HUES64 (cell line): ENCODE measurements at regions not wholly inside any gene's neighbourhood (a gene's known extent, or its start where the extent isn't known, plus 50 kb on each side); places are given as distances from the start of the nearest gene placed in this dataset.

Source experiments
- H3K27ac ChIP-seq: 2 replicates; pipeline ENCODE4 v1.7.0; 2013; ENCODE audit warnings: low read depth, low read length, inconsistent platforms
- H3K27me3 ChIP-seq: 2 replicates; pipeline ENCODE4 v1.6.1; 2013; ENCODE audit warnings: mild to moderate bottlenecking, low read length; ENCODE audit not compliant: insufficient read depth
- H3K36me3 ChIP-seq: 2 replicates; pipeline ENCODE4 v1.6.1; 2013; ENCODE audit warnings: mild to moderate bottlenecking, low read length; ENCODE audit not compliant: insufficient read depth
- H3K4me1 ChIP-seq: 2 replicates; pipeline ENCODE4 v1.6.1; 2013; ENCODE audit warnings: mild to moderate bottlenecking, low read length, moderate library complexity; ENCODE audit not compliant: insufficient read depth
- H3K4me3 ChIP-seq: 2 replicates; pipeline ENCODE4 v1.5.1; 2013; ENCODE audit warnings: mild to moderate bottlenecking, low read length, moderate library complexity
- H3K9ac ChIP-seq: 2 replicates; pipeline ENCODE4 v1.6.1; 2013; ENCODE audit warnings: mild to moderate bottlenecking, low read depth, low read length
- H3K9me3 ChIP-seq: 2 replicates; pipeline ENCODE4 v1.6.1; 2013; ENCODE audit warnings: low read depth, low read length; ENCODE audit not compliant: insufficient read depth
- WGBS: fragments of 150-250, 120-280 bp; methylation state at CpG from one replicate; pipeline ENCODE4 v1.1.7; 2013; ENCODE audit warnings: missing lambda C conversion rate; 5-methylcytosine and 5-hydroxymethylcytosine counted together

- Histone ChIP-seq H3K9ac (no peak overlapping the region), H3K27ac (no peak overlapping the region), H3K4me1 (peaks cover 6% of the 10 kb centered on the region; the same call in 1 of the 2 replicates), H3K27me3 (no peaks in the 10 kb centered on the region), H3K9me3 (no peaks in the 10 kb centered on the region), H3K4me3 (no peak overlapping the region), H3K36me3 (no peaks in the 10 kb centered on the region)
- 68% methylated on average over 6 of the region's 6 CpGs for WGBS
Observed at GRCh38 chr16:49055824-49056545, 225.7 kb downstream of the CBLN1 start.

DNA sequence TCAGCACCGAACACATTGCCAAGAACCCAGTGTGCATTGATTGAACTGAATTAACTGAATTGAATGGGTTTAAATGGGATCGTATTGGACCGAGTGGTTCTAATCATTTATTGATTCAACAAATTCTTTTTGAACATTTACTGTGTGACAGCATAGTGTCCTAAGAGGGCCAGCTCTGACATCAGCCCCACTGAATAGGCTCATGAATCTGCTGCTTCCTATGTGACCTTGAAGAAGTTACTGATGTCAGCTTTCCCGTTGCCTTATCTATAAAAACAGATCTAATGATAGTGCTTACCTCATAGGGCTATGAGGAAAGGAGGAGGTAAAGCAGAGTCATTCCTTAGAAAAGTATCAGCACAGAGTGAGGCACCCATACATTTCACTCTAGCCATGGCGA lies 226.3 kb downstream of the CBLN1 start:
- WGBS, result 88% methylated on average over 2 of the region's 5 CpGs
- H3K27me3 ChIP-seq, result no peaks in the 10 kb centered on the region
- no peaks in the 10 kb centered on the region for H3K9me3 ChIP-seq
- H3K27ac ChIP-seq, result no peak overlapping the region
- H3K4me3 ChIP-seq, result no peak overlapping the region
- no peak overlapping the region for H3K9ac ChIP-seq
- H3K36me3 ChIP-seq, result no peaks in the 10 kb centered on the region
- peaks cover 6% of the 10 kb centered on the region; the same call in 1 of the 2 replicates for H3K4me1 ChIP-seq

DNA sequence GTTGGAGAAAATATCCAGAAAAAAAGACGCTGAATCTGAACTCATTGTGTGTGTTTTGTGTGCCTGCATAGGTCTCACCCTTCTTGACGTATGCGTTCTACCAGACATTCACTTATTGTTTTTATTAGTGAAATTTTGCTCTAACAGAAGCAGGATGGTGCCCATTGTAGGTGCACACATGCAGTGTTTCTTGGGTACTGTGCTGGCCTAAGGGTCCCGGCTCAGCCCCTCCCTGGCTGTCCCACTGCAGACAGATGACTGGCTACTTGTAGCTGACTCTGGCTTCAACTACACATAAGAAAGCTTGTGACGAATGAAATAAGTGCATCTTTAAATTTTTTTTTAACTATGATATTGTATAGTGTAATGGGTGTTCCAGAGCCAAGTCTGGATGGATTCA lies 227.0 kb downstream of the CBLN1 start:
- H3K9me3 ChIP-seq, result no peaks in the 10 kb centered on the region
- H3K4me1 ChIP-seq, result peaks cover 6% of the 10 kb centered on the region; the same call in 1 of the 2 replicates
- H3K27me3 ChIP-seq, result no peaks in the 10 kb centered on the region
- H3K27ac ChIP-seq, result no peak overlapping the region
- WGBS, result 94% methylated on average over 5 of the region's 5 CpGs
- no peak overlapping the region for H3K9ac ChIP-seq
- no peaks in the 10 kb centered on the region for H3K36me3 ChIP-seq
- no peak overlapping the region for H3K4me3 ChIP-seq

DNA sequence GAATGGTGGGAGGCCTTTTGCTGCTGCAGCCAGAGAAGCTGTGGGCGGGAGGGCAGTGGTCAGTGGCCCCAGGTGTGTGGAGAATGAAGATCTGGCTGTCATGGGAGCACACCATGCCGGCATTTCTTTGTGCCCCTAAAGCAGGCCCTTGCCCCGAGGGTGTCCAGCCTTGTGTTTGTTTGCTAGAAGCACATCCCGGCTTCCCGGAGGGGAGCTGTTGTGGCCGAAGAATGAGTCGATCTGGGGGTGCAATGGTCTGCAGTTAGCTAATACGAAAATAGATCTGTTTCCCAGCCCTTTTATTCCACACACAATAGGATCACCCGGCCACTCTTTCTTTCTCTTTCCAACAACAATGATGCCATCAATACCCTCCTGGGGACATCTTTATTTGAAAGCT lies 228.8 kb downstream of the CBLN1 start:
- Histone ChIP-seq H3K9me3 (no peaks in the 10 kb centered on the region), H3K4me3 (no peak overlapping the region), H3K9ac (no peak overlapping the region), H3K27me3 (no peaks in the 10 kb centered on the region), H3K27ac (no peak overlapping the region), H3K36me3 (no peaks in the 10 kb centered on the region), H3K4me1 (peaks cover 6% of the 10 kb centered on the region; the same call in 1 of the 2 replicates)
- 85% methylated on average over 9 of the region's 9 CpGs for WGBS

- WGBS, result 93% methylated on average over 2 of the region's 2 CpGs
- H3K9me3 ChIP-seq, result no peaks in the 10 kb centered on the region
- H3K4me3 ChIP-seq, result no peak overlapping the region
- no peaks in the 10 kb centered on the region for H3K27me3 ChIP-seq
- peaks cover 6% of the 10 kb centered on the region; the same call in 1 of the 2 replicates for H3K4me1 ChIP-seq
- H3K9ac ChIP-seq, result no peak overlapping the region
- H3K27ac ChIP-seq, result no peak overlapping the region
- H3K36me3 ChIP-seq, result no peaks in the 10 kb centered on the region
Observed at GRCh38 chr16:49051576-49051975, 230.1 kb downstream of the CBLN1 start.

GRCh38 chr16:49050607-49051006 lies 231.0 kb downstream of the CBLN1 start:
- Histone ChIP-seq H3K36me3 (no peaks in the 10 kb centered on the region), H3K9ac (no peak overlapping the region), H3K4me1 (no peaks in the 10 kb centered on the region; the same call in 1 of the 2 replicates), H3K27me3 (no peaks in the 10 kb centered on the region), H3K9me3 (no peaks in the 10 kb centered on the region), H3K27ac (no peak overlapping the region), H3K4me3 (no peak overlapping the region)
- WGBS, result 92% methylated on average over 4 of the region's 4 CpGs

- Histone ChIP-seq H3K27me3 (no peaks in the 10 kb centered on the region), H3K4me3 (no peak overlapping the region), H3K36me3 (no peaks in the 10 kb centered on the region), H3K9me3 (no peaks in the 10 kb centered on the region), H3K9ac (no peak overlapping the region), H3K4me1 (no peaks in the 10 kb centered on the region; the same call in 1 of the 2 replicates), H3K27ac (no peak overlapping the region)
- WGBS, result 95% methylated on average over 3 of the region's 3 CpGs
Observed at GRCh38 chr16:49049644-49050043, 232.0 kb downstream of the CBLN1 start.

GRCh38 chr16:49049191-49049590 lies 232.4 kb downstream of the CBLN1 start:
- Histone ChIP-seq H3K4me1 (no peaks in the 10 kb centered on the region; the same call in 1 of the 2 replicates), H3K27me3 (no peaks in the 10 kb centered on the region), H3K4me3 (no peak overlapping the region), H3K36me3 (no peaks in the 10 kb centered on the region), H3K9ac (no peak overlapping the region), H3K9me3 (no peaks in the 10 kb centered on the region), H3K27ac (no peak overlapping the region)
- WGBS, result 90% methylated on average over 6 of the region's 6 CpGs

DNA sequence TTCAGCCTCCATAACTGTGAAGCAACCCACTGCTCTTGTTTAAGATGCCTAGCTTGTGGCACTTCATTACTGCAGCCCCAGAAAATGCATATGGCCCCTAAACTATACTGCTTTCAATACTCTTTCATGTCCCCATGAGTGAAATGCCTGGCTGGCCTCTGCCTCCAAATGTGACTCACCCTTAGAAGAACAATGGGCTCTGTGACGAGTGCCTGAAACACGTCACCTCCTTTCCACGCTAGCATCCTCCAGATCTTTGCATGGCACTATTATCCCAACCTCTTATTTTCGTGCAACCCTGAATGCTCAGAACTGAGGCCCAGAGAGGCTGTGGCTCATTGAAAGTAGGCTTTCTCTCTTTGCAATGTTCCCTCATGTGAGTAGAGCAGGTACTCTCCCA lies 233.1 kb downstream of the CBLN1 start:
- 84% methylated on average over 4 of the region's 4 CpGs for WGBS
- Histone ChIP-seq H3K36me3 (no peaks in the 10 kb centered on the region), H3K9me3 (no peaks in the 10 kb centered on the region), H3K4me3 (no peak overlapping the region), H3K27me3 (no peaks in the 10 kb centered on the region), H3K9ac (no peak overlapping the region), H3K4me1 (no peaks in the 10 kb centered on the region; the same call in 1 of the 2 replicates), H3K27ac (no peak overlapping the region)

DNA sequence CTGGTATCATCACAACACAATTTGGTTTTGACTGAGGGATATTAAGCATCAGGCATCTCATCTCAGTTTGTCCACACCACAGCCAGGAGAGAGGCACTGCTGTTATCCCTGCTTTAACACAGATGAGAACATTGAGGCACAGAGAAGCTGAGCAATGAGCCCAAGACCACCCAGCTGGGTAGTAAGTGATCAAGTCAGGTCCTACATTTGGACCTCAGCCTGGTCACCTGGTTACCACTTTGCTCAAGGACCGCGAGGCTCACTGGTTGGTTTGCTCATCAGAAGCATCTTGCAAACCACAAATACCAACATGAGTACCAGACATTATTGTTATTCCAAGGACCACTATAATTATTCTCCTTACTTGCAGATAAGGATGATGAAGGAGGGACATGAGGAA lies 245.5 kb downstream of the CBLN1 start:
- Histone ChIP-seq H3K4me1 (no peaks in the 10 kb centered on the region), H3K4me3 (no peak overlapping the region), H3K27me3 (no peaks in the 10 kb centered on the region; the same call in 1 of the 2 replicates), H3K9me3 (no peaks in the 10 kb centered on the region), H3K27ac (no peak overlapping the region), H3K36me3 (no peaks in the 10 kb centered on the region), H3K9ac (no peak overlapping the region)
- 94% methylated on average over 2 of the region's 2 CpGs for WGBS

- Histone ChIP-seq H3K27ac (no peak overlapping the region), H3K36me3 (no peaks in the 10 kb centered on the region), H3K27me3 (no peaks in the 10 kb centered on the region), H3K4me3 (no peak overlapping the region), H3K9me3 (no peaks in the 10 kb centered on the region), H3K4me1 (peaks cover 13% of the 10 kb centered on the region), H3K9ac (no peak overlapping the region)
- 96% methylated on average over 3 of the region's 3 CpGs for WGBS
Observed at GRCh38 chr16:49027420-49027819, 254.2 kb downstream of the CBLN1 start.
